Retina (tissue), 1 donor: ENCODE measurements at regions not wholly inside any gene's neighbourhood (a gene's known extent, or its start where the extent isn't known, plus 50 kb on each side); places are given as distances from the start of the nearest gene placed in this dataset.
"Not testable (repeated sequence)": the region's sequence is repeated elsewhere in the genome, so short reads cannot be mapped to it uniquely, and the experiment has no call there.

Experiments used
- DNase-seq: peaks from one replicate; pipeline ENCODE4 v3.0.0-alpha.2; 2016

DNA sequence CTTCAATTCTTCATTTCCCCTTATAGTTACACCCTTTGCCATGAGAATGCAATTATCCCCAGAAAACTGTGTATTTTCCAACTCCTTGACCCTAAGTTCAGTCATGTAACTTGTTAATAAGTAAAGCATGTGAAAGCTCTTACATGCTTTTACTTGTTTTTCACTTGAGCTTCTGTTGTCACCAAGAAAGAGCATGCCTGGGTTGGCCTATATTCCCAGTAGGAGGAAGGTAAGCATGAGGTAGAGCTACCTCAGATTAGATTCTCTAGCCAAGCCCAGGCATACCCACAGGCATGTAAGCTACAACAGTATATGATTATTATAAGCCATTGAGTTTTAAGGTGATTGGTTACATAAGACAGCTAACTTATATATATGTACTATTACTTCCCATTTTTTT is 101.7 kb upstream of the SMLR1 start:
- no peak for DNase-seq

GRCh38 chr6:130728064-130728463 is 99.1 kb upstream of the SMLR1 start:
- DNase-seq: not testable (repeated sequence)

- DNase-seq: no peak
Observed at GRCh38 chr6:130730600-130730999, 96.6 kb upstream of the SMLR1 start.

DNA sequence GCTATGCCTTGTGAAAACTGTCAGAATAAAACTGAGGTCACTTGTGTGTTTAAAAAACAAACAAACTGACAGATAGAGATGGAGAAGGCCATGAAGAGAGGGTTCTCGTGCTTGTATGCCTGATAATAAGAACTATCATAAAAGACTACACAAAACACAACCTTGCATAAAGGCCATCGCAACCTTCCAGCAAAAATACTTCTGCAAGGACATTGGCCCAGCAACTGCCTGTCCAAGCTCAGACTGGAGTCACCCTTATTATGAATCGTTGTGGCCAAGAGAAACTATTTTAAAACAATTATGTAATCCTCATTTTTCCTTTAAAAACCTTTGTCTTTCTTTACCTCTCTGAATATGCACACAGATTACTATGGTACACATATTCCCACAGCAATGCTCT is 93.0 kb upstream of the SMLR1 start:
- no peak for DNase-seq

DNA sequence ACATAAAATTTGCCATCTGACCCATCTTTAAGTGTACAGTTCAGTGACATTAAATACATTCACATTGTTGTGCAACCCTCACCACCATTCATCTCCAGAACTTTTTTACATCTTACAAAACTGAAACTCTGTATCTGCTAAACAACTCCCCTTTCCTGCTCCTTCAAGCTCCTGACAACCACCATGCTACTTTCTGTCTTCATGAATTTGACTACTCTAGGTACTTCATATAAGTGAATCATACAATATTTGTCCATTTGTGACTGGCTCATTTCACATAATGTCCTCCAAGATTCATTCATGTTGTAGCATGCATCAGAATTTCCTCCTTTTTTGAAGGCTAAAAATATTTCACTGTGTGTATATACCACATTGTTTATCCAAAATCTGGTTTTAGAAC is 86.9 kb upstream of the SMLR1 start:
- DNase-seq: no peak

- peak; percentile 61 for DNase-seq
Observed at GRCh38 chr6:130742131-130742681, 85.0 kb upstream of the SMLR1 start.

DNA sequence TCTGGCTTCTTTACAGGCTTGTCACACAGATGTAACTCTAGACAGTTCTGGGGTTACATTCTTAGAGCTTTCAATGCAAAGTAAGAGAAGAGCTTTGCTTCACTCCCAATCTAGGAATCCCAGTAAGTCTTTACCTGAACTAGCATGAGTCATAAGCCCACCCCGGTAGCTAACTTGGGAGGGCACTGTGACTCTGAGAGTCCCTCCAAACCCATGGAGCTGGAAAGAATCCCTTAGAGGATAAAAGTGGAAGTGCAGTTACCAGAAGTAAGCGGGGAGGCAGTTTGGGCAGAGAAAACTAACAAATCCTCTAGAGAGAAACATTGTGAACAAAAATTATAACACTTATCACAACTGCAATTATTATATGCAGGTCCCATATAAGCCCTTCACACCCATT is 84.0 kb upstream of the SMLR1 start:
- DNase-seq: no peak

DNA sequence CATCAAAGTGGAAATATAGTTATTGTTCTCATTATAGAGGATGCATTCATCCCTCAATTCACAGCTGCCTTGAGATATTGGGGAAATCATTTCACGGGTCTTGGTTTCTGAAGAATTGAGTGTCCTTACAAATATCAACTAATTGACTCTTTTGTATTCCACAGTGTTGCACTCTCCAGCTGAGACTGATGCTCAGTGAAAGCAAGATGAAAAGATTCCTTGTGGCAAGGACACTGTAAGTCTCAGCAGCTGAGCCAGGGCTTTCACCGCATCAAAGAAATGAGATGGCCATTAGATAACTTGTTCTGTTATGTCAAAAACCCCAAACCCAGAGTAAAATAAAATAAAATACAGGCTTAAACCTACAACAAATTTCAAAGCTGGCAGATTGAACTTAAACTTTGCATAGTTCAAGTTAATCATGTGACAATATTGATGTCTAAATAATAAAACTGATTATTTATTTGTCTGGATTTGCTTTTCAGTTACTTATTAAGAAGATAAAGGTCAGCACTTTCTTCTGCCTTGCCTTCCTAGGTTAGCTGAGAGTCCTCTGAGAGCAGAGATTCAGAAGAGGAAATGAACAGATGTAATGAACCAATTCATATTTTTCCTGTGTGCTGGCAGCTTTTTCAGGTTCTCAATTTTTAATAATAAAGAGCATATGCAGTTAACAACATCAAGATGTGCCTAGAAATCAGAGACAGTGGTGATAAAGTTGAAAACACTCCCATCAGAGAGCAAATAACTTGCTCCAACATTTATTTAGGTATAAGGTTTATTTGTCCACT is 82.4 kb upstream of the SMLR1 start:
- DNase-seq: peak; percentile 65

GRCh38 chr6:130748041-130748440 is 79.2 kb upstream of the SMLR1 start:
- DNase-seq: no peak

- DNase-seq: no peak
Observed at GRCh38 chr6:130749402-130749801, 77.8 kb upstream of the SMLR1 start.

GRCh38 chr6:130752267-130752666 is 74.9 kb upstream of the SMLR1 start:
- DNase-seq: no peak

GRCh38 chr6:130754786-130755367 is 72.3 kb upstream of the SMLR1 start:
- DNase-seq: no peak

- no peak for DNase-seq
Observed at GRCh38 chr6:130755368-130756034, 71.7 kb upstream of the SMLR1 start.

- DNase-seq: no peak
Observed at GRCh38 chr6:130756824-130757223, 70.4 kb upstream of the SMLR1 start.

DNA sequence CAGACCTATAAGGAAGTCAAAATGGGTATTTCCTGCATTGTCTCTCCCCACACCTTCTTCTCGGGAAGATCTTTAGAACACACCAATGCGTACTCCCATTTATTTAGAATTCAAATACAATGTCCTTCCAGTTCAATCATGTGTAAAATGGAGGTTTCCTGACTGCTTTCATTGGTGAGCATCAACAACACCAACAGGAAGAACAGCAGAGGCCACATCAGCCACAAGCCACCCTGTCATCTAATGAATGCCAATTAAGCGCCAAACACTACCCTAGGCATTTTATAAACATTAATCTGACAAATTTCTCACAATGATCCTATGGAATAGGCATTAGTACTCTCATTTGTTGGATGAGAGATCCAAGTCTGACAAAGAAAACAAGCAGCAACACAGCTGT is 68.4 kb upstream of the SMLR1 start:
- no peak for DNase-seq

GRCh38 chr6:130760006-130760405 is 67.2 kb upstream of the SMLR1 start:
- no peak for DNase-seq

DNA sequence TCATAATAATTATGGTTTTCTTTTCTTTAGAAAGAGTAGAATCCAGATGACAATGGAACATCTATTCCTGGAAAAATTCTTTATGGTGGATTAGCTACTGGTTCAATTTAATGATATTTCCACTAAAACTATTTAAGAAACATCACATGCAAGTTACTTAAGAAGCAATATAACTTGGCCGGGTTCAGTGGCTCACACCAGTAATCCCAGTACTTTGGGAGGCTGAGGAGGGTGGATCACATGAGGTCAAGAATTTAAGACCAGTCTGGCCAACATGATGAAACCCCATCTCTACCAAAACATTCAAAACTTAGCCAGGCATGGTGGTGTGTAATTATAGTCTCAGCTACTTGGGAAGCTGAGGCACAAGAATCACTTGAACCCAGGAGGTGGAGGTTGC is 65.9 kb upstream of the SMLR1 start:
- no peak for DNase-seq

DNA sequence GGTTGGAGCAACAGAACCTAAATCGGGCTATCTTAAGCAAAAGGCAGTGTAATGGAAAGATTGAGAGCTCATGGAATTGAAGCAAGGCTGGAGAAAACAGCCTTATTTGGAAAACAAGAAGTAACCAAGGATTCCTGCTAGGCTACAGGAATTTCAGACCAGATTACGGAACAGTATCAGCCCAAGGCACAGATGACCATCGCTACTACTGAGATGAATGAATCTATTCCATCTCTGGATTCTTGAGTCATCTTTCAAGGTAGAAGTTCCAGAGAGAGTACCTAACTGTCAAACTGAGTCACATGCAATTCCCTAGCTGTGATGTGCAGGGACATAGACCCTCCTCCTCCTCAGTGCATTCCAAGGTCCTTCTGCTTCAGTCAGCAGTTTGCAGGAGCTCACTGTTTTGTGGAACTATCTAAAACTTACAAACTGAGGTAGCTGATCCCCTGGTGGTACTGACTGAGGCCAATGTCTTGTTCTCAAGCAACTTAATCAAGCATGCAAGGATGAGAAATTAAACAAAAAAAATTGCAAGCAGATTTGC is 62.0 kb upstream of the SMLR1 start:
- DNase-seq: no peak

- DNase-seq: no peak
Observed at GRCh38 chr6:130766239-130767144, 60.7 kb upstream of the SMLR1 start.

DNA sequence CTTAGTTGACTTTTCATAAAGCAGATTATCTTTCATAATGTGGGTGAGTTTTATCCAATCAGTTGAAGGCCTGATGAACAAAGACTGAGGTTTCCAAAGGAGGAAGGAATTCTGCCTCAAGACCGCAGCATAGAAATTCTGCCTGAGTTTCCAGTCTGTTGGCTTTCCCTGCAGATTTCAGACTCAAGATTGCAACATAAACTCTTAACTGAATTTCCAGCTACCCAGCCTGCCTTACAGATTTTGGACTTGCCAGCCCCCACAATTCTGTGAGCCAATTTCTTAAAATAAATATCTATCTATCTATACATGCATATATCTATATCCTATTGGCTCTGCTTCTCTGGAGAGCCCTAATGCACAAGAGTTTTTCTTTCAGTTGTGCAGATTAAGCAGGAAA is 57.3 kb upstream of the SMLR1 start:
- DNase-seq: no peak

DNA sequence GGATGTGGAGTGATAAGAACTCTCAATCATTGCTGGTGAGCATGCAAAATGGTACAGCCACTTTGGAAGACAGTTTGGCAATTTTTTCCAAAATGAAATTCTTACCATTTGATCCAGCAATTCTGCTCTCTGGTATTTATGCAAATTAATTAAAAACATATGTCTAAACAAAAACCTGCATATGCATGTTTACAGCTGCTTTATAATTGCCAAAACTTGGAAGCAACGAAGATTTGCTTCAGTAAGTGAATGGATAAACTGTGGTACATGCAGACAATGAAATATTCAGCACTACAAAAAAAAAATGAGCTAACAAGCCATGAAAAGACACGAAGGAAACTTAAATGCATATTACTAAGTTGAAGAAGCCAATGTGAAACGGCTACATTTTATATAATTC is 55.5 kb upstream of the SMLR1 start:
- no peak for DNase-seq

DNA sequence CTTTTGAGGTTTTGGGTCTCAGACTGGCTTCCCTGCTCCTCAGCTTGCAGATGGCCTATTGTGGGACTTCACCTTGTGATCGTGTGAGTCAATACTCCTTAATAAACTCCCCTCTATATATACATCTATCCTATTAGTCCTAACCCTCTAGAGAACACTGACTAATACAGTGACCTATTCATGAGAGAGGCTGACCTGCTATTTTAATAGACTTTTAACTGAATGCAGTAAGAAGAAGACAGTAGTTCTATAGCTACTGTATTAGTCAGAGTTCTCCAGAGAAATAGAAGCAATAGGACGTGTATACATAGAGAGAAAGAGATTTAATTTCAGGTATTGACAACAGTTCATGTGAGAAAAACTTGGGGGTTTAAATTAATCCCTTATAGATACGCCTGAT is 53.3 kb upstream of the SMLR1 start:
- DNase-seq: no peak
